Astrocyte (in vitro differentiated cells and primary cell): ENCODE measurements at regions not wholly inside any gene's neighbourhood (a gene's known extent, or its start where the extent isn't known, plus 50 kb on each side); places are given as distances from the start of the nearest gene placed in this dataset.

ENCODE experiments used
- EZH2 ChIP-seq: IDR thresholded peaks from 2 replicates; pipeline ENCODE4 v1.6.1; 2012; ENCODE audit warnings: mild to moderate bottlenecking, low read length, inconsistent platforms; ENCODE audit not compliant: insufficient read depth
- TF ChIP-seq, protein P1 (sequence below): IDR thresholded peaks from 2 replicates; pipeline ENCODE4 v1.5.1; 2011; ENCODE audit warnings: low read depth, mild to moderate bottlenecking, inconsistent platforms, low read length, moderate library complexity; ENCODE audit not compliant: insufficient read depth

- TF ChIP-seq, protein P1, sequence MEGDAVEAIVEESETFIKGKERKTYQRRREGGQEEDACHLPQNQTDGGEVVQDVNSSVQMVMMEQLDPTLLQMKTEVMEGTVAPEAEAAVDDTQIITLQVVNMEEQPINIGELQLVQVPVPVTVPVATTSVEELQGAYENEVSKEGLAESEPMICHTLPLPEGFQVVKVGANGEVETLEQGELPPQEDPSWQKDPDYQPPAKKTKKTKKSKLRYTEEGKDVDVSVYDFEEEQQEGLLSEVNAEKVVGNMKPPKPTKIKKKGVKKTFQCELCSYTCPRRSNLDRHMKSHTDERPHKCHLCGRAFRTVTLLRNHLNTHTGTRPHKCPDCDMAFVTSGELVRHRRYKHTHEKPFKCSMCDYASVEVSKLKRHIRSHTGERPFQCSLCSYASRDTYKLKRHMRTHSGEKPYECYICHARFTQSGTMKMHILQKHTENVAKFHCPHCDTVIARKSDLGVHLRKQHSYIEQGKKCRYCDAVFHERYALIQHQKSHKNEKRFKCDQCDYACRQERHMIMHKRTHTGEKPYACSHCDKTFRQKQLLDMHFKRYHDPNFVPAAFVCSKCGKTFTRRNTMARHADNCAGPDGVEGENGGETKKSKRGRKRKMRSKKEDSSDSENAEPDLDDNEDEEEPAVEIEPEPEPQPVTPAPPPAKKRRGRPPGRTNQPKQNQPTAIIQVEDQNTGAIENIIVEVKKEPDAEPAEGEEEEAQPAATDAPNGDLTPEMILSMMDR: no peak
- no peak for TF ChIP-seq EZH2
Measured at GRCh38 chr1:72586023-72586685, 303.8 kb upstream of the NEGR1 start.
